ENCODE measurements at regions not wholly inside any gene's neighbourhood (a gene's known extent, or its start where the extent isn't known, plus 50 kb on each side); places are given as distances from the start of the nearest gene placed in this dataset.
"Not testable (repeated sequence)": the region's sequence is repeated elsewhere in the genome, so short reads cannot be mapped to it uniquely, and the experiment has no call there.

DNA sequence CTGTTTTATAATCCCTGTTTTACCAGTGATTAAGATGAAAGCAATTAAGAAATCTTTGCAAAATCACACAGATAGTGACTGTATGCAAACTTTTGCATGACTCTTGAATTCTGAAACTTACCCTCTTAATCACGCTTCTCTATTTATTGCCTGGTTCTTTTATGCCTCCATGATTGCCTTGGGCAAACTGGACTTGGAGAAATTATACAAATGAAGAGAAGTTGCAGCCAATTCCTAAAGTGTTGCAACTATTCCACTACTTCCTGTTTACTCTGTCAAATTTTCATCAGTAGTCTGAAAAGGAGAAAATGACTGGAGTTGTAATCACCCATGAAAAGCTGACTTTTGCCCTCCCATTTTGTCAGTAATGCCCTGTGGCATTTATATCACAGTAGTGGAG, 1869.9 kb downstream of the KHDRBS2 start:
- H3K4me3 Mint-ChIP-seq, H3K9me3 Mint-ChIP-seq, H3K36me3 Mint-ChIP-seq, H3K4me1 Mint-ChIP-seq, H3K27ac Mint-ChIP-seq, H3K27me3 Mint-ChIP-seq: not testable (repeated sequence)

DNA sequence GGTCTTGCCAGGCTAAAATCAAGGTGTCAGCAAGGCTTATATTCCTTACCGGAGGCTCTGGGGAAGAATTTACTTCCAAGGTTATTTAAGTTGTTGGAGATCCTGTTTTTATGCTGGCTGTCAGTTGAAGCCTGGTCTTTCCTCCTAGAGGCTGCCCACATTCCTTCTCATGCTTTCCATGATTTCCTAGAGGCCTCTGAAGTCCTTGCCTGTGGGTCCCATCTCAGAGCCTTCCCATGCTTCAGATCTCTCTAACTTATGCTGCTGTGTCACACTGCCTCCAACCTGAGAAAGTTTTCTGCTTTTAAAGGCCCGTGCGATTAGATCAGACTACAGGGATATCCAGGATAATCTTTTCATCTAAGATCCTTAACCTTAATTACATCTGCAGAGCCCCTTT, 1877.3 kb downstream of the KHDRBS2 start:
- not testable (repeated sequence) for H3K36me3 Mint-ChIP-seq, H3K27ac Mint-ChIP-seq, H3K27me3 Mint-ChIP-seq, H3K9me3 Mint-ChIP-seq, H3K4me3 Mint-ChIP-seq, H3K4me1 Mint-ChIP-seq

DNA sequence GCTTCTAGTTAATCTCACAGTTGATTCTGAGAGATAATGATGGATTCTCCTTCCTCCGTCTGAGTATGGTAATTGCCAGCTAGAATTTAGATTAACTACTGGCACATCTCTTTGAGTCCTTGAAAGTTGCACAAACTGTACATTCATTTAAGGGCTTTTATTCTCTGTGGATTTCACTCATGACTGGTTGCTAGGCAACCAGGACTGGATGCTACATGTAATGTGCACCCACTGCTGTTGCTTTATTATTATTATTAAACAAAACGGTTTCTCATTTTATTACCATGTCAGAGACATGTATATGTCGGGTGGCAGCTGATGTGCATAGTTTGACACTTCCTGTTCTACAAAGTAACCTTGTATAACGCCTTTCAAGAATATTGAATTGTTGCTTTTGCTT, 1882.8 kb downstream of the KHDRBS2 start:
- H3K27ac Mint-ChIP-seq, H3K36me3 Mint-ChIP-seq, H3K27me3 Mint-ChIP-seq, H3K9me3 Mint-ChIP-seq, H3K4me3 Mint-ChIP-seq, H3K4me1 Mint-ChIP-seq: not testable (repeated sequence)

DNA sequence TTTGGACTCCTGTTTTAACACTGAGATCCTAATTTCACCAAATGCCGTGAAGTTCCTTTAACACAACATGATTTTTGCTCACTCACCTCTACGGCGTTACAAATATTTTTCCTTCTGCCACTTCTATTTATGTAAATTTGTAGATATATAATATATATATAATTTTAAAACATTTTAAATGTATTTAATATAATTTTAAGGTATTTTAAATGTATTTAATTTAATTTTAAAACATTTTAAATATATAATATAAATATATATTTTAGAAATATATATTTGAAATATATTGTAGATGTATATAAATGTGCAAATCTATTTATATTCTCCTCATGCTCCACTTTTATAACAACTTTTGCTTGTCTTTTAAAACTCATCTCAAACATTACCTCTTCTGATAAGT, 1883.5 kb downstream of the KHDRBS2 start:
- not testable (repeated sequence) for H3K36me3 Mint-ChIP-seq, H3K4me1 Mint-ChIP-seq, H3K27ac Mint-ChIP-seq, H3K27me3 Mint-ChIP-seq, H3K9me3 Mint-ChIP-seq, H3K4me3 Mint-ChIP-seq

DNA sequence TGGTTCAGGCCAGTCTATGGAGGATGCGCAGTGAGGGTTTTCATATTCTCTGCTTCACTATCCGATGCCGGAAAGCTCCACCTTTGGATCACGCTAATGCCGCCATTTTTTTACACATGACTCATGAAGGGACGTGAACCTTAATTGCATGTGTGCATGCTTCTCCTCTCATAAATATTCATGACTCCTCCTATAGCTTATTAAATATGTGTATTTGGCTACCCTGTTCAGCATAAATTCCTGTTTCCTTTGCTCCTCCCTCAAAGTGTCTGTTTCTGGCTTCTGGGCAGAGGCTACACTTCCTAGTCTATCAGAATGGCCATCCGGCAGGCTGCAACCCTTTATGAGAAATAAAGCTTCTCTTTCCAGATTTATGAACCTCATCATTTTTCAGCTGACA, 1890.8 kb downstream of the KHDRBS2 start:
- H3K36me3 Mint-ChIP-seq, H3K9me3 Mint-ChIP-seq, H3K4me1 Mint-ChIP-seq, H3K27me3 Mint-ChIP-seq, H3K4me3 Mint-ChIP-seq: not testable (repeated sequence)
- peak overlapping the region in 1 of 3 donors; percentile 35 for H3K27ac Mint-ChIP-seq

DNA sequence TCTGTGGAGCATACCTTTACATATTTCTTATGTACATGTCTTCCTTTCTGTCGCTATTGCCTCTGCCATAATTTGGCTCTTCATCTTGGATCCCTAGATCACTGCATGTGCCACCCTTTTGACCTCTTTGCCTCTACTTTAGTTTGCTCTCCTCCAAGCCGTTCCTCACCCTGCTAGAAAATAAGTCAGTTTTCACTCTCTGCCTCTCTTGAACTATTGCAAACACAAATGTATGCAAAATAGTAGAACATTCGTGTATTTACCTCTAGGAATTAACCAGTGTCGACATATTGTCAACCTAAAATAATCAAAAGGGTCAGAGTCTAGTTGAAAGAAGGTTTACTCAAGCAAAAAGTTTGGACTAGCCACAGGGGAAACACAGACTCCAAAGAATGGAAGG, 1893.1 kb downstream of the KHDRBS2 start:
- H3K4me1 Mint-ChIP-seq, H3K27me3 Mint-ChIP-seq, H3K36me3 Mint-ChIP-seq, H3K4me3 Mint-ChIP-seq, H3K27ac Mint-ChIP-seq, H3K9me3 Mint-ChIP-seq: not testable (repeated sequence)

DNA sequence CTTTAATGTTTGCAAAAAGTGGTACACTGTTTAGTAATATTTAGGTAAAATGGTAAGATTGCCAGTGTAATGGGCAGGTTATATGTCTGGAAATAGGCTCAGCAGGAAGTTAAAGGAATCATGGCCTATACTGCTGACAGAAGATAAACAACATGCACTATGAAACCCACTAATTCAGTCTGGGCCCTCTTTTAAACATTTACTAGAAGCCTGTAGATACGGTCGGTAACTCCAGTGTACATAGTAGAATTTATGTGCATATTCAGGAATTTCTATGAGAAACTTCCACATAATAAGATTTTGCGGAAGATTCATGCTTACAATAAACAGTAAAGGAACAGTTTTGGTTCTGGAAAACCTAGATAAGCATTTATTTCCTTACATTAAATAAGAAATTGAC, 1896.9 kb downstream of the KHDRBS2 start:
- not testable (repeated sequence) for H3K36me3 Mint-ChIP-seq, H3K27me3 Mint-ChIP-seq, H3K4me3 Mint-ChIP-seq, H3K9me3 Mint-ChIP-seq, H3K27ac Mint-ChIP-seq, H3K4me1 Mint-ChIP-seq

DNA sequence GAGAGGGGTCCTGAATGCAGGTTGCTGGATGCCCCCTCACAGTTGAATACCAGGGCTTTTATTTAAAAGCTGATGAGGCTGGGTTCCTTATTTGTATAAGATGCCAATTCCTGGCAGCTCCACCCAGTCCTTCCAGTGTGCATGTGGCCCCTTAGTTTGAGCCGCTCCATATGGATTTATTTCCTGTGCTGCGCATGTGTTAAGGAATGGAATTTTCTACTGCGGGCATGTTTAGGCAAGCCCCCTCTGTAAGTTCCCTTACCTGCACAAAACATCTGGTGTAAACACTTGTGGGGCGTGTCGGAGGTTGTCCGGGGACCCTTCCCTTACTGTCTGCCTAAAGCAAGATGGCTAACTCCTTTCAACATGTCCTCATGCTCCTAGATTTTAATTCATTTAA, 1901.4 kb downstream of the KHDRBS2 start:
- not testable (repeated sequence) for H3K27ac Mint-ChIP-seq, H3K36me3 Mint-ChIP-seq, H3K4me3 Mint-ChIP-seq, H3K9me3 Mint-ChIP-seq, H3K4me1 Mint-ChIP-seq, H3K27me3 Mint-ChIP-seq

DNA sequence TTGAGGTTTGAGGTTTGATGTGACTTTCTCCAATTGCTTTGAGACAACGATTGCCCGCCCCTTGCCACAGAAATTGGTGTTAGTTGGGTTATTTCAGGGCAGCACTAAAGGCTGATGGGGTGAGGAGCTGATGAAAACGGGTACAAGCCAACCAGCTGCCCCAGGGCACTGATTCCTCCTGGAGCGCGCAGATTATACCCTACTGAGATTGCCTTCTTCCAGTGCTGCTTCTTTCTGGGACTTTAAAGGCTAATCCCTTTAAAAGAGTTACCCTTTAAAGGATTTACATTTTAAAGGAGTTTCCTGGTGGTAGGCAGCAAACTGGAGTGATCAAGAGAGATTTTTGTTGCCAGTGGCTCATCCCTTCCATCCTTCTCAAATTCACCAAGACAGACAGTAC, 1903.3 kb downstream of the KHDRBS2 start:
- H3K9me3 Mint-ChIP-seq, H3K27me3 Mint-ChIP-seq, H3K36me3 Mint-ChIP-seq, H3K4me3 Mint-ChIP-seq, H3K27ac Mint-ChIP-seq, H3K4me1 Mint-ChIP-seq: not testable (repeated sequence)

DNA sequence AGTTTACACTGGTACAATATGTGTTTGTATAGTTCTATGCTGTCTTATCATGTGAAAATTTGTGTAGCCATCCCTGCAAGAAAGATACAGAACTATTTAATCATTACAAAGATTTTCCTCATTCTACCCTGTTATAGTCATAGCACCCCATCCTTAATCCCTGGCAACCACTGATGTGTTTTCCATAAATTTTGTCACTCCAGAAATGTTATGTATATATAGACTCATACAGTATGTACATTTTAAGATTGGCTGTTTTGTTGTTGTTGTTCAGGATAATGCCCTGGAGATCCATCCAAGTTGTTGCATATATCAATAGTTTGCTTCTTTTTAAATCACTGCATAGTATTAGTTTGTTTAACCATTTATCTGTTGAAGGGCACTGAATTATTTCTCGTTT, 1911.9 kb downstream of the KHDRBS2 start:
- H3K4me1 Mint-ChIP-seq, H3K36me3 Mint-ChIP-seq, H3K4me3 Mint-ChIP-seq, H3K27ac Mint-ChIP-seq, H3K9me3 Mint-ChIP-seq, H3K27me3 Mint-ChIP-seq: not testable (repeated sequence)

DNA sequence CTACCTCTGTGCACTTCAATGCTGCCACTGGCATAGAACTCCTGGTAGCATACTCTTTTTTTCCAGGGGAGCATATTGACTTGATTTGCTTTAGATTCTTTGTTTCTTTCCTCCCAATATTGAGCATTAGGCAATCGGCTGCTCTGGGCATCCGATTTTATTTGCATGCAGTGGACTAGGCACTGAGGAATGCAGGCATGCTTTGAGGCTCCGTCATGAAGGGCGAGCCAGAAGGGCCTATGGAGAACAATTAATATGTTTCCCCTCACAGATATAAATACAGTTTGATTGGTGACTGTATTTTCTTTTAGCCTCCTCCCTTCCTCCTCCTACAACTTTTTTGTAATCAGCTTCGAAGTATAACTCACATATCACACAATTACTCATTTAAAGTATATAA, 1918.2 kb downstream of the KHDRBS2 start:
- H3K27me3 Mint-ChIP-seq, H3K9me3 Mint-ChIP-seq, H3K4me3 Mint-ChIP-seq, H3K36me3 Mint-ChIP-seq, H3K4me1 Mint-ChIP-seq, H3K27ac Mint-ChIP-seq: not testable (repeated sequence)

DNA sequence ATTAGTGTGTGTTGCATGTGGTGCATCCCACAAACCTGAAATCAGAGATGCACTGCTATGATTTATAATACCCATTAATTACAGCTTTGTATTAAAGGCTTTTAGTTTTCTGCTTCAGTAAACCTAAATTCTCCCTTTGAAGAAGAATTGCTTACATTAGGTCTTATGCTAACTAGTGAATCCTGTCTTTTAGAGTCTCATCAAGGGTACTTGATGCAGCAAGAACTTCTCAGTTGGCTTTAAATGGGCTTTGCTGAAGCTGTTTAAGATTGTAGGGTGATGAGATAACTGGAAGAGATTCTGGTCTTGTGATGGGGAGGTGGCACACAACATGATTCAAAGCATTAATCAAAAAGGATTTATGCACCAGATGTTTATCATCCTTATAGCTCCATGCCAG, 1920.1 kb downstream of the KHDRBS2 start:
- not testable (repeated sequence) for H3K27ac Mint-ChIP-seq, H3K36me3 Mint-ChIP-seq, H3K27me3 Mint-ChIP-seq, H3K4me1 Mint-ChIP-seq, H3K4me3 Mint-ChIP-seq, H3K9me3 Mint-ChIP-seq

DNA sequence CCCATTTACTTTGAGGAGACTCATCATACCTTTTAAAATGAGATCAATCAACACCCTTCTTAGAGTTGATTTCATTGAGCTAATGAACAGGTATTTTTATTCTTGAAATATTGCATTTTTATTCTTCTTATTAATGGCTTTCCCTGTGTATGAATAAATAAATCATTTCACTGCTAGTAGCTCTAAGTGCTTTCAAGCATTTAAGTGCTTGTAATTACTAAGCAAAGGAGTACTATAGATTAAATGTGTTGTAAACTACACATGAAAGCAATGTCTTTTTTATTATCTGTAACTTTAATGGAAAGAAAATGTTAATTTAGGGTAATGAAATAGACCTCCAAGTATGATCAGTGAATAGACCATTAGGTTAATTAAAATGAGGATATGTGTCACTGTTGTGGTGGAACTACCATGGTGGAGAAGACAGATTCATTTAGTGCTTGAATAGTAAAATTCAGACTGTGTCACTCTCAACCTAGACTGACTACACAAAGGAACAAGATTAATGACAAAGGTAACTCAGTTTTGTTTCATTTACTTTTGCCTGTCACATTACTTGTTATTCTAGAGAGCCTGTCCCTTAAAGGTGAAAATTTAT, 1943.5 kb downstream of the KHDRBS2 start:
- not testable (repeated sequence) for H3K27me3 Mint-ChIP-seq, H3K9me3 Mint-ChIP-seq, H3K4me3 Mint-ChIP-seq, H3K27ac Mint-ChIP-seq, H3K36me3 Mint-ChIP-seq, H3K4me1 Mint-ChIP-seq

DNA sequence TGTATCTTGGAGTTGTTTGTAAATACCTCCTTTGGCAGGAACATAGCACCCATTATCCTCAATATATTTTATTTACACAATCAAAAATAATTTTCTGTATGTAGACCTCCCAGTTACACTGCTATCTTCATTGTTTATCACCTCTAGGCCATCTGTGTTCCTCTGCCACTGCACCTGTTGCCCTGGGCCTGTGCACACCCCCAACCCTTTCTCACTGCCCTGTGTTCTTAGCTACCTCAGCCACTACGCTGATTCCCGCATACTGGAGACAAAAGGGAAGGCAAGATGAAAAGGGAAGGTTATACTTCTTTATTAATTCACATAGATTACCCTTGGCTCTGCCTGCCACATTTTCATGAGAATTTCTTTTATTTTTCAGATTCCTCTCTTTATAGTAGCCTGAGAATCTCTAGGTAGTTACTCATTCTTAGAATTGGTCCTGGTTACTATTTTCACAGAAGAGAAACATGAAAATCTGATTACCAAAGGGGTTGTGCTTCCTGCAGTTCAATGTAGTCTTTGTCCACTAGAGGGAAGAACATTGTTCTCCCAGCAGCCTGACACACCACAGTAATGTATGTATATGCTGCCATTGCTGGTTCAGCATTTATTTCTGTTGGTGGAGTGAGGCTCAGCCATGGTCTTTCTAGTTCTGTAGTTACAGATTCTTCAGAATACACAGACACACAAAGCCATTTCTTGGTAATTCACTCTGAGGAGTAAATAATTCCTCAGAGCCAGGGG, 1947.5 kb downstream of the KHDRBS2 start:
- H3K27ac Mint-ChIP-seq, H3K4me1 Mint-ChIP-seq, H3K9me3 Mint-ChIP-seq, H3K4me3 Mint-ChIP-seq, H3K36me3 Mint-ChIP-seq, H3K27me3 Mint-ChIP-seq: not testable (repeated sequence)

DNA sequence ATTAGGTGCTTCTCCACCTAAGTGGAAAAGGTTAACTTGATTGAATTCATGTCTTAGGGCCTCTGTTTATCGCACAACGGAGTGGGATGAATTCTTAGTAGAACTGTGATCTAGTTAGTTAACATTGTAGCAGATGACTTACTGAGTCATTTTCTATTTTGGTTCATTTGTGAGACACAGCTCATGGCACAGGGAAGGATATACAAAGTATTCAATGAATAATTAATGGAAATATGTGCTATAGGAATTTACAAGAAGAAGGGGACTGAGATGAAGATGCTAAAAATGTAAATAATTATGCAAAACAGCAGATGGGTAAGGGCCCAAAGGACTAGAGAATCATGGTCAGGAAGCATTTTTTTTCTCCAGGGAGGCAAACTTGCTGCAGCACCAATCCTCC, 1950.9 kb downstream of the KHDRBS2 start:
- peak overlapping the region in 1 of 4 donors; percentile 60 for H3K4me3 Mint-ChIP-seq
- H3K4me1 Mint-ChIP-seq, H3K27ac Mint-ChIP-seq, H3K27me3 Mint-ChIP-seq, H3K36me3 Mint-ChIP-seq, H3K9me3 Mint-ChIP-seq: not testable (repeated sequence)

DNA sequence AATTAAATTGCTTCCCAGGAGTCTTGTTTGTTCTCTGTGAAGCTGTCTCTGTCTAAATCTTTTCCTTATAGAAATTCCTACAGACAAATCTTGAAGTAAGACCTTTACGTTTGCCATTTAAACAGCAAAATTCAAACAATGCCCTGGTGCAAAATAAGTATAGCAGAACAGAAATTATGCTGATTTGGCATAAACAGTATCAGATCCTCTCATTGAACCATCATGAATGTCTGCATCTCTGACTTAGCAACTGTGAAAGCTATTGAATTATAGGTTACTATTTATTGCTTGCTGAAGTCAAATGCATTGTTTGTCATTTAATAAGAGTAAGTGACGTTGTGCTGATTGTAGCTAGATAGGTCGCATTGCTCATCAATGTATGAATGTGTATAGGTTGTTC, 1952.3 kb downstream of the KHDRBS2 start:
- not testable (repeated sequence) for H3K27ac Mint-ChIP-seq

DNA sequence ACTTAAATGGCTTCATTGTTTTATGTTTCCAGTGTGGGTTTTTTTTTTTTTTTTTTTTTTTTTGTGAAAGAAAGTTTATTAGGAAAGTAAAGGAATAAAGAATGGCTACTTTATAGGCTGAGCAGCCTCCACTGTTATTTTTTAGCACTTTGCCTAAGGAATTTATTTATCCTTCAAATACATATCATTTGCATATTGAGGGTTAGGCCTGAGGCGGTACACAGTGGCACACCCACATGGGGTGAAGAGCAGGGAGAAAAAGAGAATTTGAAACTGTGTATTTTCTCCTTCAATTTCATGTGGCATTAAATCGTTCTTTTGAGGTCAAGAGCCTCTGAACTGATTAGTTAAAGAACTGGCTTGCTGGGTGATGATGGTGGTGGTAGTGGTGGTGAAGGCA, 1977.1 kb downstream of the KHDRBS2 start:
- not testable (repeated sequence) for H3K27ac Mint-ChIP-seq, H3K4me3 Mint-ChIP-seq, H3K9me3 Mint-ChIP-seq, H3K36me3 Mint-ChIP-seq, H3K4me1 Mint-ChIP-seq, H3K27me3 Mint-ChIP-seq

More for the DNA sequence above, 1952.3 kb downstream of the KHDRBS2 start:
- not testable (repeated sequence) for H3K4me3 Mint-ChIP-seq, H3K4me1 Mint-ChIP-seq, H3K27me3 Mint-ChIP-seq, H3K9me3 Mint-ChIP-seq, H3K36me3 Mint-ChIP-seq

Measured in IgD-negative memory B cell (primary cell).